H1 (cell line): ENCODE measurements at regions not wholly inside any gene's neighbourhood (a gene's known extent, or its start where the extent isn't known, plus 50 kb on each side); places are given as distances from the start of the nearest gene placed in this dataset.

ENCODE experiments used
- CTCF ChIA-PET: fragments of 300-600 bp; sonication (Branson Sonifier 250); formaldehyde crosslinking; loops from one replicate; lab custom pipeline; 2021; ENCODE audit not compliant: partially characterized antibody; lab: Charles Lee
- POLR2A ChIA-PET: fragments of 300-600 bp; sonication (Branson Sonifier 250); formaldehyde crosslinking; loops from one replicate; lab custom pipeline; 2021; ENCODE audit warnings: inconsistent platforms; ENCODE audit not compliant: partially characterized antibody; lab: Charles Lee
- DNase-seq, 2 experiments: peaks; one replicate each; pipeline versions ENCODE4 v3.0.0 to v3.0.0-alpha.2; 2010 to 2022; ENCODE audit warnings: low spot score in 2 of 2, low read depth in 1 of 2, mixed read lengths in 1 of 2
- FAIRE-seq: peaks from 2 replicates; lab custom pipeline; 2011; peaks lifted over from hg19 to GRCh38; lab: Jason Lieb, UNC
- H2AFZ ChIP-seq: 2 replicates; pipeline ENCODE4 v1.8.1; 2012; ENCODE audit warnings: low read length, inconsistent platforms
- H2AK5ac ChIP-seq: 2 replicates; pipeline ENCODE4 v1.6.1; 2013; ENCODE audit warnings: low read depth, low read length
- H2BK120ac ChIP-seq: replicated peaks from 2 replicates; pipeline ENCODE3; 2013; ENCODE audit warnings: low read depth, low read length, inconsistent platforms
- H2BK12ac ChIP-seq: 2 replicates; pipeline ENCODE4 v1.6.1; 2013; ENCODE audit warnings: low read depth, low read length
- H2BK15ac ChIP-seq: 2 replicates; pipeline ENCODE4 v1.6.1; 2013; ENCODE audit warnings: low read length
- H2BK20ac ChIP-seq: 2 replicates; pipeline ENCODE4 v1.6.1; 2013; ENCODE audit warnings: low read length
- H2BK5ac ChIP-seq: 2 replicates; pipeline ENCODE4 v1.6.1; 2013; ENCODE audit warnings: low read depth, low read length
- H3K14ac ChIP-seq: 2 replicates; pipeline ENCODE4 v1.6.1; 2013; ENCODE audit warnings: inconsistent platforms; ENCODE audit not compliant: insufficient read length
- H3K18ac ChIP-seq: 2 replicates; pipeline ENCODE4 v1.6.1; 2013; ENCODE audit warnings: low read length; ENCODE audit errors: extremely low read depth
- H3K23ac ChIP-seq: 2 replicates; pipeline ENCODE4 v1.6.1; 2013; ENCODE audit warnings: inconsistent platforms; ENCODE audit not compliant: insufficient read length
- H3K23me2 ChIP-seq: 2 replicates; pipeline ENCODE4 v1.6.1; 2013; ENCODE audit warnings: low read depth, low read length
- H3K27ac ChIP-seq: 2 replicates; pipeline ENCODE4 v1.6.1; 2011; ENCODE audit warnings: low read depth, low read length, inconsistent platforms
- H3K27me3 ChIP-seq, 4 experiments: replicated peaks in 1 of 4; 1 replicate in 1 of 4; 2 replicates in 3 of 4; pipeline versions ENCODE4 v1.6.1 to v1.8.1; 2011 to 2013; ENCODE audit warnings: low read length in 3 of 4, mild to moderate bottlenecking in 3 of 4, inconsistent platforms in 2 of 4, mixed read lengths in 2 of 4, moderate library complexity in 1 of 4; ENCODE audit not compliant: control insufficient read depth in 3 of 4, insufficient read depth in 3 of 4; ENCODE audit errors: extremely low read depth in 1 of 4
- H3K36me3 ChIP-seq, 4 experiments: 2 replicates each; pipeline versions ENCODE4 v1.6.1 to v1.8.1; 2011 to 2013; ENCODE audit warnings: mild to moderate bottlenecking in 4 of 4, low read length in 3 of 4, moderate library complexity in 2 of 4, control low read depth in 1 of 4, inconsistent platforms in 1 of 4; ENCODE audit not compliant: insufficient read depth in 4 of 4, control insufficient read depth in 2 of 4
- H3K4ac ChIP-seq: replicated peaks from 2 replicates; pipeline ENCODE3; 2013; ENCODE audit warnings: low read length, low read depth, mixed read lengths, inconsistent platforms; ENCODE audit not compliant: insufficient read length
- H3K4me1 ChIP-seq, 4 experiments: replicated peaks in 1 of 4; 1 replicate in 1 of 4; 2 replicates in 3 of 4; pipeline versions ENCODE4 v1.6.1 to v1.8.1; 2011 to 2013; ENCODE audit warnings: low read length in 3 of 4, inconsistent platforms in 2 of 4, mixed read lengths in 1 of 4; ENCODE audit not compliant: insufficient read depth in 4 of 4, control insufficient read depth in 3 of 4
- H3K4me2 ChIP-seq, 2 experiments: 2 replicates each; pipeline versions ENCODE4 v1.6.1 to v1.8.1; 2011 to 2013; ENCODE audit warnings: low read depth in 2 of 2, low read length in 2 of 2, control low read depth in 1 of 2, inconsistent platforms in 1 of 2, mild to moderate bottlenecking in 1 of 2; ENCODE audit not compliant: insufficient read depth in 1 of 2
- H3K4me3 ChIP-seq, 4 experiments: fragments of 200-600, 300-600 bp in 1 of 4; sonication (generic), shearing (Covaris generic), sonication (Bioruptor Twin) in 1 of 4; 2 replicates each; pipeline versions ENCODE4 v1.5.1 to v1.8.1; 2011 to 2016; ENCODE audit warnings: low read length in 4 of 4, low read depth in 3 of 4, control low read depth in 2 of 4, inconsistent platforms in 2 of 4, mild to moderate bottlenecking in 2 of 4, mixed read lengths in 1 of 4, moderate library complexity in 1 of 4; ENCODE audit not compliant: insufficient read depth in 2 of 4; ENCODE audit errors: extremely low read depth in 1 of 4
- H3K56ac ChIP-seq: replicated peaks from 2 replicates; pipeline ENCODE3; 2013; ENCODE audit warnings: low read depth, mild to moderate bottlenecking, mixed read lengths, low read length, inconsistent platforms; ENCODE audit not compliant: insufficient read length
- H3K79me1 ChIP-seq: 2 replicates; pipeline ENCODE4 v1.6.1; 2013; ENCODE audit warnings: low read depth, low read length, control low read depth
- H3K79me2 ChIP-seq, 2 experiments: 2 replicates each; pipeline versions ENCODE4 v1.6.1 to v1.8.1; 2012 to 2013; ENCODE audit warnings: low read length in 2 of 2, mild to moderate bottlenecking in 2 of 2, inconsistent platforms in 1 of 2; ENCODE audit not compliant: insufficient read depth in 2 of 2, control insufficient read depth in 1 of 2
- H3K9ac ChIP-seq, 4 experiments: replicated peaks in 1 of 4; 1 replicate in 1 of 4; 2 replicates in 3 of 4; pipeline versions ENCODE4 v1.6.1 to v1.8.1; 2011 to 2013; ENCODE audit warnings: low read depth in 3 of 4, low read length in 3 of 4, control low read depth in 2 of 4, mild to moderate bottlenecking in 2 of 4, moderate library complexity in 2 of 4, inconsistent platforms in 1 of 4; ENCODE audit errors: extremely low read depth in 1 of 4
- H3K9me3 ChIP-seq, 2 experiments: 2 replicates each; pipeline versions ENCODE4 v1.6.1 to v1.8.1; 2012 to 2013; ENCODE audit warnings: mild to moderate bottlenecking in 2 of 2, moderate library complexity in 2 of 2, control low read depth in 1 of 2, inconsistent platforms in 1 of 2, low read depth in 1 of 2, low read length in 1 of 2, mixed read lengths in 1 of 2; ENCODE audit not compliant: insufficient read depth in 2 of 2
- H4K20me1 ChIP-seq, 2 experiments: replicated peaks in 1 of 2; 2 replicates each; pipeline versions ENCODE3 to v1.8.1; 2011 to 2013; ENCODE audit warnings: inconsistent platforms in 2 of 2, low read length in 2 of 2, mild to moderate bottlenecking in 1 of 2; ENCODE audit not compliant: insufficient read depth in 2 of 2, control insufficient read depth in 1 of 2
- H4K5ac ChIP-seq: 2 replicates; pipeline ENCODE4 v1.6.1; 2013; ENCODE audit warnings: low read length, low read depth, mixed read lengths, inconsistent platforms; ENCODE audit not compliant: insufficient read length
- H4K8ac ChIP-seq: 2 replicates; pipeline ENCODE4 v1.8.0; 2013; ENCODE audit warnings: mild to moderate bottlenecking, moderate library complexity, low read length, inconsistent platforms; ENCODE audit not compliant: insufficient read depth; ENCODE audit errors: extremely low read depth
- H4K91ac ChIP-seq: replicated peaks from 2 replicates; pipeline ENCODE3; 2013; ENCODE audit warnings: low read length, mixed read lengths, inconsistent platforms; ENCODE audit not compliant: insufficient read length
- ASH2L ChIP-seq: fragments of 200-600, 300-600 bp; sonication (generic); IDR thresholded peaks from one replicate; pipeline ENCODE4 v1.7.1; 2017; ENCODE audit warnings: low read length
- CREB1 ChIP-seq: IDR thresholded peaks from 2 replicates; pipeline ENCODE4 v1.6.1; 2012; ENCODE audit warnings: inconsistent platforms
- CTBP2 ChIP-seq: IDR thresholded peaks from 2 replicates; pipeline ENCODE4 v1.7.0; 2011; ENCODE audit warnings: borderline replicate concordance, mild to moderate bottlenecking, moderate library complexity, mixed read lengths, low read length; ENCODE audit not compliant: insufficient read depth, insufficient read length
- HDAC2 ChIP-seq, 2 experiments: fragments of 300-600 bp in 1 of 2; sonication (generic) in 1 of 2; IDR thresholded peaks; 2 replicates each; pipeline ENCODE4 v1.6.1; 2011 to 2012; ENCODE audit warnings: low read depth in 2 of 2, low read length in 2 of 2, mild to moderate bottlenecking in 2 of 2, moderate library complexity in 2 of 2, borderline replicate concordance in 1 of 2, inconsistent platforms in 1 of 2
- JUND ChIP-seq: IDR thresholded peaks from 2 replicates; pipeline ENCODE4 v1.6.1; 2011; ENCODE audit warnings: mild to moderate bottlenecking, improper control_type of control experiment, low read length
- NANOG ChIP-seq: IDR thresholded peaks from 2 replicates; pipeline ENCODE4 v1.6.1; 2011; ENCODE audit warnings: low read length, low read depth, mild to moderate bottlenecking, inconsistent platforms; ENCODE audit not compliant: insufficient read depth, poor library complexity, severe bottlenecking
- TAF7 ChIP-seq: optimal IDR thresholded peaks from 2 replicates; pipeline ENCODE3; 2011; ENCODE audit warnings: low read depth, mild to moderate bottlenecking, inconsistent platforms, low read length, moderate library complexity, borderline replicate concordance
- WGBS, 2 experiments: shearing (Covaris generic) in 1 of 2; methylation state at CpG; one replicate each; pipeline versions ENCODE4 v1.1.6 to v1.1.7; 2013 to 2015; ENCODE audit warnings: low lambda C conversion rate in 2 of 2, mixed read lengths in 2 of 2, inconsistent platforms in 1 of 2, low coverage in 1 of 2, missing lambda C conversion rate in 1 of 2; ENCODE audit not compliant: insufficient replicate concordance in 2 of 2, insufficient coverage in 1 of 2, insufficient read length in 1 of 2; ENCODE audit errors: extremely low coverage in 1 of 2, missing lambda C conversion rate in 1 of 2; 5-methylcytosine and 5-hydroxymethylcytosine counted together

GRCh38 chr16:85327731-85328675 lies 215.7 kb upstream of the CIBAR2 start:
- Histone ChIP-seq H4K91ac (peak overlapping the region; percentile 90), H3K79me1 (no peaks in the 10 kb centered on the region), H3K27me3 (peaks cover 10 to 31% (median 25%) of the 10 kb centered on the region in 4 experiments), H2BK5ac (peak overlapping the region; percentile 99; the same call in 1 of the 2 replicates), H2BK12ac (peak overlapping the region; percentile 97; the same call in 1 of the 2 replicates), H4K8ac (no peak overlapping the region; the same call in 1 of the 2 replicates), H3K14ac (no peak overlapping the region), H4K20me1 (peaks cover 8 to 15% of the 10 kb centered on the region in 2 experiments), H3K36me3 (no peaks in the 10 kb centered on the region), H3K79me2 (no peaks in the 10 kb centered on the region), H4K5ac (peak overlapping the region; percentile 49), H3K9me3 (peaks cover 0 to 7% of the 10 kb centered on the region in 2 experiments; a peak in 1 of 4 replicates), H3K23me2 (no peaks in the 10 kb centered on the region; the same call in 1 of the 2 replicates), H3K4me2 (peak overlapping the region; percentile 64 to 69), H3K18ac (peak overlapping the region; percentile 93), H2BK20ac (peak overlapping the region; percentile 97), H3K56ac (peak overlapping the region; percentile 74), H3K4ac (peak overlapping the region; percentile 92), H3K23ac (no peak overlapping the region), H3K4me1 (peaks cover 4 to 36% (median 31%) of the 10 kb centered on the region in 4 experiments), H3K27ac (peak overlapping the region; percentile 40; the same call in 1 of the 2 replicates), H3K9ac (no peak overlapping the region), H2AFZ (no peak overlapping the region), H2AK5ac (peak overlapping the region; percentile 79; the same call in 1 of the 2 replicates), H2BK15ac (peak overlapping the region; percentile 92), H3K4me3 (peak overlapping the region in 3 of 4 experiments; percentile 31 to 53 (median 50); a peak in 6 of 8 replicates), H2BK120ac (peak overlapping the region; percentile 85)
- CTCF ChIA-PET, result interaction anchor here (0.6 to 1.9 kb wide), 19 partner anchors 11 to 281 kb away, joined by 3 to 8 read pairs (median 4); no protein-coding TSS in a partner anchor
- DNase-seq (peak; percentile 92 to 93), FAIRE-seq (no peak)
- POLR2A ChIA-PET, result interaction anchor here (0.9 to 1.4 kb wide), 5 partner anchors 9 to 202 kb away, joined by 3 to 7 read pairs (median 3); no protein-coding TSS in a partner anchor
- 24% methylated on average over 18 of the region's 21 CpGs; no CpG with 5 or more reads in 1 of the 2 experiments for WGBS, 2 experiments
- TF ChIP-seq TAF7 (peak; percentile 19), JUND (no peak), CTBP2 (peak; percentile 75), NANOG (peak; percentile 72), HDAC2 (IDR thresholded peaks at IDR 0.05; ENCODE audit: borderline replicate concordance in 1 of 2, low read depth in 2 of 2, low read length in 2 of 2) (peak in 1 of 2 experiments; percentile 44; a peak in 1 of 4 replicates), CREB1 (peak; percentile 13; the same call in 1 of the 2 replicates), ASH2L (peak; percentile 37)
